Peyer's patch (tissue), 4 donors: ENCODE measurements at regions not wholly inside any gene's neighbourhood (a gene's known extent, or its start where the extent isn't known, plus 50 kb on each side); places are given as distances from the start of the nearest gene placed in this dataset.

Experiments
- POLR2A ChIP-seq, 2 donors: fragments of 450-650 bp; IDR thresholded peaks; one replicate each; pipeline ENCODE4 v1.5.1; 2017; ENCODE audit warnings: antibody characterized with exemption in 2 of 2, mild to moderate bottlenecking in 2 of 2, moderate library complexity in 2 of 2
- TF ChIP-seq, protein P1 (sequence below), 6 experiments: fragments of 450-650 bp in 4 of 6; fragments of 200-600 bp in 2 of 6; sonication (generic) in 1 of 6; IDR thresholded peaks; one replicate each; pipeline ENCODE4 v1.5.1; 2017 to 2019; ENCODE audit warnings: antibody characterized with exemption in 6 of 6, mild to moderate bottlenecking in 3 of 6, moderate library complexity in 1 of 6

DNA sequence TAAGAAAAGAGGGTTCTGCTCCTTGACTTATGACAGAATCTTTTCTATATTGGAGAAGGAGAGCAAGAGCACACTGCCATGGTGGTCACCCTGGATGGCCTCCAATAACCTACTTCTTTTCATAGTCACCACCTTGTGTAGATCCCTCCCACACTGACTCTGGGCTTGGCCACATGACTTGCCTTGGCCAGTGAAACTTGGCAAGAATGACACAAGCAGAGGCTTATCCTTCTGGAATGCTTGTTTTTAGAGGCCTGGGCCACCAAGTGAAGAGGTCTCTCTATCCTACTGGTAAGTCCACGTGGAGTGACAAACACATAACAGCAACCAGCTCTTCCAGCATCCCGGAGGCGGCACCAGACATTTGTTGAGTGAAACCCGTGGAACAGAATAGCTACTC is 349.4 kb upstream of the JARID2 start:
- TF ChIP-seq POLR2A (IDR thresholded peaks at IDR 0.05): no peak
- TF ChIP-seq, protein P1, sequence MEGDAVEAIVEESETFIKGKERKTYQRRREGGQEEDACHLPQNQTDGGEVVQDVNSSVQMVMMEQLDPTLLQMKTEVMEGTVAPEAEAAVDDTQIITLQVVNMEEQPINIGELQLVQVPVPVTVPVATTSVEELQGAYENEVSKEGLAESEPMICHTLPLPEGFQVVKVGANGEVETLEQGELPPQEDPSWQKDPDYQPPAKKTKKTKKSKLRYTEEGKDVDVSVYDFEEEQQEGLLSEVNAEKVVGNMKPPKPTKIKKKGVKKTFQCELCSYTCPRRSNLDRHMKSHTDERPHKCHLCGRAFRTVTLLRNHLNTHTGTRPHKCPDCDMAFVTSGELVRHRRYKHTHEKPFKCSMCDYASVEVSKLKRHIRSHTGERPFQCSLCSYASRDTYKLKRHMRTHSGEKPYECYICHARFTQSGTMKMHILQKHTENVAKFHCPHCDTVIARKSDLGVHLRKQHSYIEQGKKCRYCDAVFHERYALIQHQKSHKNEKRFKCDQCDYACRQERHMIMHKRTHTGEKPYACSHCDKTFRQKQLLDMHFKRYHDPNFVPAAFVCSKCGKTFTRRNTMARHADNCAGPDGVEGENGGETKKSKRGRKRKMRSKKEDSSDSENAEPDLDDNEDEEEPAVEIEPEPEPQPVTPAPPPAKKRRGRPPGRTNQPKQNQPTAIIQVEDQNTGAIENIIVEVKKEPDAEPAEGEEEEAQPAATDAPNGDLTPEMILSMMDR (IDR thresholded peaks at IDR 0.05): no peak
